ENCODE measurements at regions not wholly inside any gene's neighbourhood (a gene's known extent, or its start where the extent isn't known, plus 50 kb on each side); places are given as distances from the start of the nearest gene placed in this dataset.

GRCh38 chr3:87052499-87053260 is 61.7 kb upstream of the VGLL3 start (continued):
- no peak for TF ChIP-seq ZNF280D (tag by site-specific recombination; IDR thresholded peaks at IDR 0.05)
- no peak for TF ChIP-seq ZNF621 (tag by site-specific recombination; IDR thresholded peaks at IDR 0.05)
- no peak for TF ChIP-seq ZNF777 (tag by site-specific recombination; IDR thresholded peaks at IDR 0.05; ENCODE audit: borderline replicate concordance)
- TF ChIP-seq GFI1B (tag by site-specific recombination; IDR thresholded peaks at IDR 0.05): no peak
- TF ChIP-seq PRDM1 (tag by site-specific recombination; IDR thresholded peaks at IDR 0.05): no peak
- TF ChIP-seq ZNF157 (tag by site-specific recombination; IDR thresholded peaks at IDR 0.05): no peak
- no peak for TF ChIP-seq GLIS1 (tag by site-specific recombination; IDR thresholded peaks at IDR 0.05)
- no peak for TF ChIP-seq ZNF560 (tag by site-specific recombination; IDR thresholded peaks at IDR 0.05; ENCODE audit: borderline replicate concordance)
- no peak for TF ChIP-seq ZNF658 (tag by site-specific recombination; IDR thresholded peaks at IDR 0.05)
- no peak for TF ChIP-seq ZNF350 (tag by site-specific recombination; IDR thresholded peaks at IDR 0.05)
- no peak for TF ChIP-seq ZNF768 (tag by site-specific recombination; IDR thresholded peaks at IDR 0.05)
- no peak for TF ChIP-seq ZNF707 (tag by site-specific recombination; IDR thresholded peaks at IDR 0.05)
- no peak for TF ChIP-seq ZNF211 (tag by site-specific recombination; IDR thresholded peaks at IDR 0.05; ENCODE audit: low read depth)
- no peak for TF ChIP-seq ELK4 (IDR thresholded peaks at IDR 0.05; ENCODE audit: borderline replicate concordance, low read depth, low read length)
- TF ChIP-seq ZNF645 (tag by site-specific recombination; IDR thresholded peaks at IDR 0.05): no peak
- peak; percentile 71 for TF ChIP-seq ZNF555 (tag by site-specific recombination; conservative IDR thresholded peaks at IDR 0.05)
- TF ChIP-seq ZSCAN5A (tag by site-specific recombination; IDR thresholded peaks at IDR 0.05): no peak
- no peak for TF ChIP-seq ZSCAN23 (tag by site-specific recombination; IDR thresholded peaks at IDR 0.05)
- TF ChIP-seq RBAK (tag by site-specific recombination; IDR thresholded peaks at IDR 0.05): no peak
- no peak for TF ChIP-seq MEIS1 (CRISPR knock-in tag; IDR thresholded peaks at IDR 0.05; ENCODE audit: borderline replicate concordance)
- TF ChIP-seq ZNF175 (tag by site-specific recombination; IDR thresholded peaks at IDR 0.05): no peak
- peak; percentile 73 for TF ChIP-seq ZNF426 (tag by site-specific recombination; IDR thresholded peaks at IDR 0.05)
- TF ChIP-seq MYNN (tag by site-specific recombination; IDR thresholded peaks at IDR 0.05; ENCODE audit: borderline replicate concordance): no peak
- TF ChIP-seq ZNF600 (tag by site-specific recombination; IDR thresholded peaks at IDR 0.05): no peak
- TF ChIP-seq ZNF548 (tag by site-specific recombination; IDR thresholded peaks at IDR 0.05): no peak
- no peak for TF ChIP-seq TSHZ1 (tag by site-specific recombination; IDR thresholded peaks at IDR 0.05; ENCODE audit: borderline replicate concordance)
- TF ChIP-seq ZNF48 (tag by site-specific recombination; IDR thresholded peaks at IDR 0.05): no peak
